Adrenal gland (tissue), 9 donors: ENCODE measurements at regions not wholly inside any gene's neighbourhood (a gene's known extent, or its start where the extent isn't known, plus 50 kb on each side); places are given as distances from the start of the nearest gene placed in this dataset.

Source experiments
- DNase-seq, 7 donors: peaks; one replicate each; pipeline ENCODE4 v3.0.0-alpha.2; 2019 to 2020
- H3K27ac ChIP-seq, 5 donors: fragments of 200-600 bp; sonication (generic) in 4 of 5; 1 replicate in 3 of 5; 2 replicates in 2 of 5; pipeline versions ENCODE4 v1.5.1 to v1.8.0; 2016 to 2020; ENCODE audit warnings: mild to moderate bottlenecking in 1 of 5
- H3K27me3 ChIP-seq: fragments of 200-600 bp; 2 replicates; pipeline ENCODE4 v1.8.0; 2021
- H3K36me3 ChIP-seq, 2 donors: fragments of 200-600 bp; replicated peaks in 1 of 2; 1 replicate in 1 of 2; 2 replicates in 1 of 2; pipeline versions ENCODE4 v1.5.1 to v1.8.0; 2018 to 2022
- H3K4me1 ChIP-seq, 2 donors: fragments of 200-600 bp; replicated peaks in 1 of 2; 1 replicate in 1 of 2; 2 replicates in 1 of 2; pipeline versions ENCODE4 v1.5.1 to v1.8.0; 2018 to 2021
- H3K4me3 ChIP-seq, 4 donors: fragments of 200-600 bp; sonication (generic) in 3 of 4; one replicate each; pipeline ENCODE4 v1.5.1; 2016 to 2018
- H3K9me3 ChIP-seq, 3 donors: fragments of 200-600 bp; sonication (generic) in 1 of 3; replicated peaks in 1 of 3; 1 replicate in 2 of 3; 2 replicates in 1 of 3; pipeline versions ENCODE4 v1.5.1 to v1.8.0; 2016 to 2021
- POLR2A ChIP-seq, 2 donors: fragments of 450-650 bp; IDR thresholded peaks; one replicate each; pipeline ENCODE4 v1.6.1; 2017; ENCODE audit warnings: antibody characterized with exemption in 2 of 2, mild to moderate bottlenecking in 2 of 2, moderate library complexity in 1 of 2
- WGBS, 4 donors: extraction: QIAGEN DNeasy Blood & Tissue Kit in 2 of 4; methylation state at CpG; one replicate each; pipeline versions ENCODE4 v1.1.5 to v1.1.7; 2013 to 2017; 5-methylcytosine and 5-hydroxymethylcytosine counted together
- intact Hi-C, 2 donors: fragments of 100-400 bp; cut with DNase I; formaldehyde crosslinking; loops; one replicate each; pipeline versions ENCODE4 v1.14.1 to v1.15.0; 2022 to 2023
- TF ChIP-seq, protein P1 (sequence below), 6 experiments: fragments of 450-650 bp in 4 of 6; fragments of 200-600 bp in 2 of 6; sonication (generic) in 1 of 6; IDR thresholded peaks; 1 replicate in 5 of 6; 2 replicates in 1 of 6; pipeline versions ENCODE4 v1.5.1 to v1.8.0; 2016 to 2021; ENCODE audit warnings: antibody characterized with exemption in 6 of 6, mild to moderate bottlenecking in 2 of 6, moderate library complexity in 1 of 6
- donor health status: healthy with polysubstance abuse.
- donor health status: Bipolar disorder and iron deficiency.
- donor health status: DM: yes; HTN: yes; CAD: no.
- donor health status: DM: no; HTN: no; CAD: no.
- donor health status: DM: no; HTN: no; CAD: no.

DNA sequence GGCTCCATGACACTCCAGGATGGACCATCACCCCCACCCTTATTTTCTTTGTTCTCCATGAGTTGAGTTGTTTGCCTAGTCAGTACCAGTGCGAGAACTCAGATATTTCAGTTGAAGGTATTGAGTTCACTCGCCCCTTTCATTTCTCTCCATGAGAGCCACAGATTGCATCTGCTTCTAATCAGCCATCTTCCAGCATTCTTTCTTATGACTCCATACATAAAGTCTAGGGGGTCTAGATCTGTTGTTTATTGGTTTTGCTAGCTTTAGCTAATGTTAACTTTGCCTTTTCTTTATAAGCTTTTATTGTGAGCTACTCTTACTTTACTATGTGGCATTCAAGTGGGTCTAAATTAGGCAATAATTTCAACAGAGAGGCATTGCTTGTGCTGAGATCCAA lies 71.6 kb upstream of the PDC start:
- Histone ChIP-seq H3K4me1 (peaks cover 0 to 3% of the 10 kb centered on the region in 2 donors), H3K27ac (no peak overlapping the region), H3K27me3 (no peaks in the 10 kb centered on the region), H3K9me3 (no peaks in the 10 kb centered on the region), H3K4me3 (no peak overlapping the region), H3K36me3 (no peaks in the 10 kb centered on the region)
- no peak for DNase-seq
- WGBS, 4 donors: 73 to 81% (median 79%) methylated on average over 2 of the region's 2 CpGs
- TF ChIP-seq, protein P1, sequence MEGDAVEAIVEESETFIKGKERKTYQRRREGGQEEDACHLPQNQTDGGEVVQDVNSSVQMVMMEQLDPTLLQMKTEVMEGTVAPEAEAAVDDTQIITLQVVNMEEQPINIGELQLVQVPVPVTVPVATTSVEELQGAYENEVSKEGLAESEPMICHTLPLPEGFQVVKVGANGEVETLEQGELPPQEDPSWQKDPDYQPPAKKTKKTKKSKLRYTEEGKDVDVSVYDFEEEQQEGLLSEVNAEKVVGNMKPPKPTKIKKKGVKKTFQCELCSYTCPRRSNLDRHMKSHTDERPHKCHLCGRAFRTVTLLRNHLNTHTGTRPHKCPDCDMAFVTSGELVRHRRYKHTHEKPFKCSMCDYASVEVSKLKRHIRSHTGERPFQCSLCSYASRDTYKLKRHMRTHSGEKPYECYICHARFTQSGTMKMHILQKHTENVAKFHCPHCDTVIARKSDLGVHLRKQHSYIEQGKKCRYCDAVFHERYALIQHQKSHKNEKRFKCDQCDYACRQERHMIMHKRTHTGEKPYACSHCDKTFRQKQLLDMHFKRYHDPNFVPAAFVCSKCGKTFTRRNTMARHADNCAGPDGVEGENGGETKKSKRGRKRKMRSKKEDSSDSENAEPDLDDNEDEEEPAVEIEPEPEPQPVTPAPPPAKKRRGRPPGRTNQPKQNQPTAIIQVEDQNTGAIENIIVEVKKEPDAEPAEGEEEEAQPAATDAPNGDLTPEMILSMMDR (IDR thresholded peaks at IDR 0.05): no peak
- TF ChIP-seq POLR2A (IDR thresholded peaks at IDR 0.05): no peak
- intact Hi-C loops: no loop called here

DNA sequence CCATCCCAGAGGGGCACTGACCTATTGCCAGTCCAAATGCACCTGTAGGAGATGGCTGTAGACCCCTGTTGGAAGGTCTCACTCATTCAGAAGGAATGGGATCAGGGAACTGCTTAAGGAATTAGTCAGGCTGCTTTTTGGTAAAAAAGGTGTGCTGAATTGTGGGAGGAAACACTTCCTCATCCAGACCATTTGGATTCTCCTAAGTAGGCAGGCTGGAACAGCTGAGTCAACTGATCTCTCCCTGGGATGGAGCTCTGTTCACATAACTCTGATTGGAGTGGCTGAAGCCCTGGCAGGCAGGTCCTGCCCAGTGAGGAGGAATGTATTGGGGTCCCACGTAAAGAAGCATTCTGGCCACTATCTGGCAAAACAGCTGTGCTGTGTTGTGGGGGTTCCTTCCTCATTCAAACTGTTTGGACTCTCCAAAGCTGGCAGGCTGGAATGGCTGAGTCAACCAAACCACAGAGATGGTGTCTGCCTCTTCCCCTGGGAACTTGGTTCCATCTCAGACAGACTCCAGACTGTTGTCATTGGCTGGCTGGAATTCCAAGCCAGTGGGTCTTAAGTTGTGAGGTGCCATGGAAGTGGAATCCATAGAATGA lies 70.7 kb upstream of the PDC start:
- H3K4me1 ChIP-seq: peaks cover 0 to 3% of the 10 kb centered on the region in 2 donors
- WGBS, 4 donors: 71 to 100% (median 79%) methylated on average over 1 of the region's 1 CpG; no CpG with 5 or more reads in 1 of the 4 donors
- H3K4me3 ChIP-seq: no peak overlapping the region
- no peak for DNase-seq
- H3K36me3 ChIP-seq: no peaks in the 10 kb centered on the region
- no peak for TF ChIP-seq POLR2A (IDR thresholded peaks at IDR 0.05)
- TF ChIP-seq, protein P1 (IDR thresholded peaks at IDR 0.05): no peak
- H3K27ac ChIP-seq: no peak overlapping the region
- no peaks in the 10 kb centered on the region for H3K9me3 ChIP-seq
- no peaks in the 10 kb centered on the region for H3K27me3 ChIP-seq
- intact Hi-C loops: no loop called here

DNA sequence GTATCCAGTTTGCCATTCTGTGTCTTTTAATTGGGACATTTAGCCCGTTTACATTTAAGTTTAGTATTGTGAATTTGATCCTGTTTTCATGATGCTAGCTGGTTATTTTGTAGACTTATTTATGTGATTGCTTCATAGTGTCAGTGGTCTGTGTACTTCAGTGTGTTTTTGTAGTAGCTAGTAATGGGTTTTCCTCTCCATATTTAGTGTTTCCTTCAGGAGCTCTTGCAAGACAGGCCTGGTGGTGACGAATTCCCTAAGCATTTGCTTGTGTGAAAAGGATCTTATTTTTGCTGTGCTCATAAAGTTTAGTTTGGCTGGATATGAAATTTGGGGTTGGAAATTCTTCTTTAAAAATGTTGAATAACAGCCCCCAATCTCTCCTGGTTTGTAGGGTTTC lies 69.2 kb upstream of the PDC start:
- Histone ChIP-seq H3K36me3 (no peaks in the 10 kb centered on the region), H3K4me1 (no peaks in the 10 kb centered on the region), H3K9me3 (no peaks in the 10 kb centered on the region), H3K27ac (no peak overlapping the region), H3K4me3 (no peak overlapping the region), H3K27me3 (no peaks in the 10 kb centered on the region)
- intact Hi-C loops: no loop called here
- WGBS, 4 donors: 61 to 70% (median 69%) methylated on average over 2 of the region's 2 CpGs
- no peak for DNase-seq
- TF ChIP-seq POLR2A (IDR thresholded peaks at IDR 0.05): no peak
- TF ChIP-seq, protein P1 (IDR thresholded peaks at IDR 0.05): no peak

DNA sequence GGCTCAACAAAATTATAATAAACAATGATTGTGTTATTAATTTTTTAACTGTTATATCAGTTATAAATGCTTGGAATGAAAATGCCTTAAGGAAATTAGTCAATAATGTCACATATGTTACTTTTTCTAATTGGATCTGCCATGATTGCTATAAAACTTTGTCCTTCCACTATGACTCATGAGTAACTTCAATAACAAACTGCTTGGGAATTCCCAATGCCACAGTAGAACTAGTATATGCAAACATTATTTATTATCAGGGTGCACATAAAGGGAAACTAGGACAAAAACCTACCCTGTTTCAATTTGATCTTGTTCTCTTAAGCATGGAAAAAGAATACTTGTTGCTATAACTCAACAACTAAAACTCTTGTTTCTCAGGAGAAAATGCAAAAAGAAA lies 59.1 kb upstream of the PDC start:
- H3K27me3 ChIP-seq: no peaks in the 10 kb centered on the region
- no peaks in the 10 kb centered on the region for H3K9me3 ChIP-seq
- no peak overlapping the region for H3K27ac ChIP-seq
- no peak overlapping the region for H3K4me3 ChIP-seq
- intact Hi-C loops: no loop called here
- H3K4me1 ChIP-seq: no peaks in the 10 kb centered on the region
- DNase-seq: no peak
- no peaks in the 10 kb centered on the region for H3K36me3 ChIP-seq
- TF ChIP-seq, protein P1 (IDR thresholded peaks at IDR 0.05): no peak
- no peak for TF ChIP-seq POLR2A (IDR thresholded peaks at IDR 0.05)
